RPMI8226 (cell line): ENCODE measurements at regions not wholly inside any gene's neighbourhood (a gene's known extent, or its start where the extent isn't known, plus 50 kb on each side); places are given as distances from the start of the nearest gene placed in this dataset.
"Not testable (repeated sequence)": the region's sequence is repeated elsewhere in the genome, so short reads cannot be mapped to it uniquely, and the experiment has no call there.

ENCODE experiments used
- DNase-seq: peaks from one replicate; pipeline ENCODE4 v3.0.0-alpha.2; 2015

DNA sequence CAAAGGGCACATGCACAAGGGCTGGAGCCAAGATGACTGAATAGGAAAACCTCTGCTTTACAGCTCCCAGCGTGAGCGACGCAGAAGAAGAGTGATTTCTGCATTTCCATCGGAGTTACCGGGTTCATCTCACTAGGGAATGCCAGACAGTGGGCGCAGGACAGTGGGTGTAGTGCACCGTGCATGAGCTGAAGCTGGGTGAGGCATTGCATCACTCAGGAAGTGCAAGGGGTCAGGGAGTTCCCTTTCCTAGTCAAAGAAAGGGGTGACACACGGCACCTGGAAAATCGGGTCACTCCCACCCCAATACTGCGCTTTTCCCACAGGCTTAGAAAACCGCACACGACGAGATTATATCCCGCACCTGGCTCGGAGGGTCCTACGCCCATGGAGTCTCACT is 64.5 kb upstream of the HTR1E start:
- not testable (repeated sequence) for DNase-seq

DNA sequence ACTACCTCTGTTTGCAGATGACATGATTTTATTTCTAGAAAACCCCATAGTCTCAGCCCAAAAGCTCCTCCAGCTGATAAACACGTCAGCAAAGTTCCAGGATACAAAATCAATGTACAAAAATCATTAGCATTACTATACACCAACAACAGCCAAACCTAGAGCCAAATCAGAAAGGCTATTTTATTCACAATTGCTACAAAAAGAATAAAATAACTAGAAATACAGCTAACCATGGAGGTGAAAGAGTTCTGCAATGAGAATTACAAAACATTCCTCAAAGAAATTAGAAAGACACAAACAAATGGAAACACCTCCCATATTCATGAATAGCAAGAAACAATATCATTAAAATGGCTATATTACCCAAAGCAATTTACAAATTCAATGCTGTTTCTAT is 65.6 kb upstream of the HTR1E start:
- DNase-seq = no peak

DNA sequence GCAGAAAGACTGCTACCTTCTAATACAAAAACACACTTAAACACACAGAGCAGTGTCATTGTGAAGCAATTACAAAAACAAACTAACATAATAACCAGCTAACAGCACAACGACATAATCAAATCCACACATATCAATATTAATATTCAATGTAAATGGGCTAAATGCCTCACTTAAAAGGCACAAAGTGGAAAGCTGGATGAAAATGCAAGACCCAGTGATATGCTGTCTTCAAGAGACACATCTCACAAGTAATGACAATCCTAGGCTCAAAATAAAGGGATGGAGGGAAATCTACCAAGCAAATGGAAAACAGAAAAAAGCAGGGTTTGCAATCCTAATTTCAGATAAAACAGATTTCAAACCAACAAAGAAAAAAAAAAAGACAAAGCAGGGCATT is 67.8 kb upstream of the HTR1E start:
- DNase-seq = no peak

DNA sequence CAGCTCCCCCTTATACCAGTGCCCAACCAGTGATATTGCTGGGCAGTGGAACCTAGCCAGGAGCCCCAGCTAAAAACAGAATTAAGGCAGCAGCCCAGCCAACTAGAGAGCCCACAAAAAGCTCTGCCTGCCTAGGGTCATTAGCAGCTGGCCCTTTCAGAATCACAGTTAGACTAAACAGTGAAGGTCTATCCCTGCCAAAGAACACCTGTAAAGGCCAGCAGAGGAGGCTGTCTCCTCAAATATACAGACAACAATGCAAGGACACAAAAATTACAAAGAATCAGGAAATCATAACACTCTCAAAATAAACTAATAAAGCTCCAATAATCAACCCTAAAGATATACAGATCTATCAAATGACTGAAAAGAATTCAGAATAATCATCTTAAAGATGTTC is 77.8 kb upstream of the HTR1E start:
- no peak for DNase-seq

DNA sequence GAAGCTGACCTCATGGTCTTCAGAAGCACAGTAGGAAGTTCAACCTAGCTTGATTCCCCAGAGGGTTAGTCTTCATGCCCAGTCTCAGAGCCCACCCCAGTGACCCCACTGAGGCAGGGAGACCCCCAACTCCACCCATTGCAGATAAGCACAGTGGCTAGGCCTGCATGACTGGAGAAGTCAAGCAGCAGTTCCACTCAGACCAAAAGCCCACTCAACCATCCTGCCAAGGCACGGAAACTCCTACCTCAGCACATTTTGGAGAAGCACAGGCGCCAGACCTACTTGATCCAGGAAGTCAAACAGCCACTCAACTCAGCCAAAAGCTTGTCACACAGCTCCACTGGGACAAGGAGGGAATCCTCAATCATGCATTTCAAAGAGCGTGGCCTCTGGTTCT is 78.4 kb upstream of the HTR1E start:
- no peak for DNase-seq

DNA sequence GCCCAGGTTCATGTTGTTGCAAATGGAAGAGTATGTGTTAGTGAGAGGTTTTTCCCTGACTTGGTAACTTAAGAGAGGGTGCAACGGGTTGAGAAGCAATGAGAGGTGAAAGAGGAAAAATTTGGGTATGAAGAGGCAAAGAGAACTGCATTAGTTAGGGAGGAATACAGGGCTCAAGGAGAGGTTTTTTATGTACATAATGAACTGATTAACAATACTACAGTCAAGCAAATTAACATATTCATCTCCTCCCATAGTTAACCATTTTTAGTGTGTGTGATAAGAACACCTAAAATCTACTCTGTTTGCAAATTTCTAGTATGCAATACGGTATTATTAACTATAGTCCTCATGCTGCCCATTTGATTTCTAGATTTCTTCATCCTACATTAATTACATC is 79.5 kb upstream of the HTR1E start:
- DNase-seq = no peak

DNA sequence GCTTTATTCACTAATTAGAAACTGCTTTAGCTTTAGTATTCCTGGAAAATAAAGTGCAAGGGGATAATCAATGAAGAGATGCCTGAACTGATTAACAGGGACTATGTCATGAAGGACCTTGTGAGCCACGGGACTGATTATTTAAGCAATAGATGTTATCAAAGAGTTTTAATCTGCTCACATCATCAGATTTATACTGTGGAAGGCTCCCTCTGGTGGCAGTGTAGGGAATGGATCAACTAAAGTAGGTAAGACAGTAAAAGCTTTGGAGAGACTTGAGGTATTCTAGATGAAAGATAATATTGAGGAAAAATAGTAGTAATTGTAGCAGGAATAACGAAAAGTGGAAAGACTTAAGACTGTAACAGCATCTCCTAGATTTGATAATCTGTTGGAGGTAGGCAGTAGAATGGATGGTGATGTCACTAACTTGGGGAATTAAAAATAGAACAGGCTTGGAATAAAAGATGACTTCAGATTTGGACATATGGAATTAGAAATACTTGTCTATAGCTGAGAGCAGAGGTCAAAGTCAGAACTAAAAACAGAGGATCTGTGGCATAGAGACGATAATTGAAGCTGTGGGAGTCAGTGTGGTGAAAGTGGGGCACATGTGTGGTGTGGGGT is 80.3 kb upstream of the HTR1E start:
- DNase-seq = peak; percentile 47

DNA sequence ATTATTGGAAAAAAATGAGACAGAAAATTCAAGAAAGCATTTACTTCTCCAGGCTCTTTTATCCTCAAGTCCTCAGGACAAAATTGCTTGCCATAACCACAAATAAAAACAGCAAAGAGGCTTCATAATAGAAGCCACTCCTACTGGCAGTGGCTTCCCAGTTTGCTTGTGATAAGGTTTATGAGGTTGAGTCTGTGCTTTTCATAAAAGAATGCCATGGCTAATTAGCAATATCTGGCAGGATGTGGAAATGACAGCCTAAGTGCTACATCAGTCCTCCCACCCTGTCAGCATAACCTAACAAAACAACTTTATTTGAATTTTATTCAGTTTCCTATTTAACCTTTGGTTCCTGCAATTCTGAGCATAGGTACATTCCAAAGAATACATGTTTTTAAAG is 80.9 kb upstream of the HTR1E start:
- DNase-seq = no peak

DNA sequence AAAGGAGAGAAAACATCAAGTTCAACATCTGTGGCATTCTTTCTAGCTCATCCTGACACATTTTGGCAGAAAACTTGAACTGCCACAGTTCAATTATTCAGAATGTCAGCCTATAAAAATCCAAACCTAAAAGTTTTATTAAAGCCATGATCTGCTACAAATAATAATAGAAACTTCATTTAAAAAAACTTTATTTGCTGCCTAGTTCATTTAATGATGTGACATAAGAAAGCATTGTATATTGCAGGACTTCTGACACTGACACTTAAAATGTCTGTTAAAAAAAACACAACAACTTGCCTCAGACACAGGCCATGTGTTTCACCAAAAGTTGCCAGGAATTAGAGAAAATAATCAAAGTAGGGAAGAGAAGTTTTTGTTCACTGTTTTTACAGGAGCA is 88.3 kb upstream of the HTR1E start:
- no peak for DNase-seq

DNA sequence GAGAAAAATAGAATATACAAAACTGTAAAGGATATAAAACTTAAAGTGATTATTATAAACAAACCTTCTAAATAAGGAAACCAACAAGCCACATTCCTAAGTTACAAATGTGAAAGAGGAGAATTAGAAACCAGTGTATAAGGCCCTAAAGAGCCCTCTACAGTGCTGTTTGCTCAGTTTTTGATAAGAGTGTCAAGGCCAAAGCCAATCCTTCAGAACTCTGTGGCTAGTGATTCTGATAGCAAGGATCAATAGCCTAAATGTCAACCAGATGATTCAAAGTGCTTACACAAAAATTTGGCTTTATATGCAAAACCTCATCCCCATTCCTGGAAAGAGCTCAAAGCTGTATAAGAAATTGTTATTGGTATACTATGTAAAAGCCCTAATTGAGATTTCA is 104.6 kb upstream of the HTR1E start:
- no peak for DNase-seq

DNA sequence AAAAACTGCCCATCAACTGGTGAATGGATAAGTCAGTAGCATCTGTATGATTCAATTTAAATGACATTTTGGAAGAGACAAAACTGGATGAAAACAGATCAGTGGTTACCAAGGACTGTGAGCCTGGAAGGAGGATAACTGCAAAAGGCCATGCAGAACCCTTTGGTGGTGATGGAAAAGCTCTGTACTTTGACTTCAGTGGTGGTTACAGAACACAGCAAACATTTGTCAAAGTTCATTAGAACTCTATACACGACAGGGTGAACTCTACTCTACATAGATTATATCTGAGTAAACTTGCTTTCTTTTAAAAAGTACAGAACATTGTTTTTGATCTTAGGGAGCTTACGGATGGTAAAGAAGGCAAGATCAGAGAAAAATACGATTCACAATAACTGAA is 111.9 kb upstream of the HTR1E start:
- DNase-seq = no peak

DNA sequence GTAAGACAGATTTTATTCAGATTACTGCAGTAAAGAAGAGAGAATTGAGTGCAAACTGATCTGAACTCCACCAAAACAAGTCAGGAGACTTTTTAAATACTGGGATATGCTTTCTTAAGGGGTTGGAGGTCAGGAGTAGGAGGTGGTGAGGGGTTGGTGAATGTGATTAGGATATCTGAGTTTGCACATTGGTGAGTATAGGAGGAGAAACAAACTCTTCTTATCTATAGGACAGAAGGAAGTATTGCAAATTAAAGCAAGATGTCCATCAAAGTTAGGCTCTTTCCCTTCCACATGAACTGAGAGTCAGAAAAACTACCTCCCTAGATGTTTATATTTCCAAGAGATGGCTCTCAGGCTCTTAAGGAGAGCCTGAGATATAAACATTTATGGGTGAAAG is 114.6 kb upstream of the HTR1E start:
- DNase-seq = no peak

DNA sequence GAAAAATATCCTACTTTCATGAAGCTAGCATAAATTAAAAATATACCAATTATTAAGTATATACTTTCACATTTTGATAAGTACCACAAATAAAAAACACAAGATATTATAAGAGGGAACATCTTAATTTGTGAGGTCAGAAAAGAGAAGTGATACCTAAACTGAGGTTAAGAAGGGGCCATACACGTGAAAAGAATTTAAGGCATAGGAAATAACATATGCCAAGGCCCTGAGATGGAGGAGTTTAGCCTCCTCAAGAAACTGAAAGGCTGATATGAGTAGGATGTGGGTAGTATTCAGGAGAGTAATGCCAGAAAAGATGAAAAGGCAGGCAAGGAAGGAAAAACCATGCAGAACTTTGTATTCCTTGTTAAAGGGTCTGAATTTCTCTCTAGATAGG is 116.6 kb upstream of the HTR1E start:
- no peak for DNase-seq

DNA sequence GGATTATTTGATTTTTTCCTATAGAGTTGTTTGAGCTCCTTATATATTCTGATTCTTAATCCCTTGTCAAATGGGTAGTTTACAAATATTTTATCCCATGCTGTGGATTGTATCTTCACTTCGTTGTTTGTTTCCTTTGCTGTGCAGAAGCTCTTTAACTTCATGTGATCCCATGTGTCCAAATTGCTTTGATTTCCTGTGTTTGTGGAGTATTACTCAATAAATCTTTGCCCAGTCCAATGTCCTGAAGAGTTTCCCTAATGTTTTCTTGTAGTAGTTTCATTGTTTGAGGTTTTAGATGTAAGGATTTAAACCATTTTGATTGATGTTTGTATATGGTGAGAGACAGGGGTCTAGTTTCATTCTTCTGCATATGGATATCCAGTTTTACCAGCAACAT is 143.7 kb upstream of the HTR1E start:
- DNase-seq = no peak

DNA sequence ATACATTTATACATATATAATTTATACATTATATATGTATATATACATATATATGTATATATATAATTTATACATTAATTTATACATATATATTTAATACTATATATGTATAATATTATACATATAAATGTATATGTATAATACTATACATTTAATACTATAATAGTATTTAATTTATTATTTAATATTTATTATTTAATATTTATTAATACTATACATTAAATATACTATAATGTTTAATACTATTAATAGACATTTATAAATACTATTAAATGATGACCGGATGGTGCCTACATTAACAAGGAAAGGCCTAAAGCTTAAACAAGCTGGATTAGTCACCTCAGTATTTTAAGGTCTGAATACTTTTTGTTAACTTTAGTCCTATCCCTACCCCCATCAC is 145.9 kb upstream of the HTR1E start:
- no peak for DNase-seq

DNA sequence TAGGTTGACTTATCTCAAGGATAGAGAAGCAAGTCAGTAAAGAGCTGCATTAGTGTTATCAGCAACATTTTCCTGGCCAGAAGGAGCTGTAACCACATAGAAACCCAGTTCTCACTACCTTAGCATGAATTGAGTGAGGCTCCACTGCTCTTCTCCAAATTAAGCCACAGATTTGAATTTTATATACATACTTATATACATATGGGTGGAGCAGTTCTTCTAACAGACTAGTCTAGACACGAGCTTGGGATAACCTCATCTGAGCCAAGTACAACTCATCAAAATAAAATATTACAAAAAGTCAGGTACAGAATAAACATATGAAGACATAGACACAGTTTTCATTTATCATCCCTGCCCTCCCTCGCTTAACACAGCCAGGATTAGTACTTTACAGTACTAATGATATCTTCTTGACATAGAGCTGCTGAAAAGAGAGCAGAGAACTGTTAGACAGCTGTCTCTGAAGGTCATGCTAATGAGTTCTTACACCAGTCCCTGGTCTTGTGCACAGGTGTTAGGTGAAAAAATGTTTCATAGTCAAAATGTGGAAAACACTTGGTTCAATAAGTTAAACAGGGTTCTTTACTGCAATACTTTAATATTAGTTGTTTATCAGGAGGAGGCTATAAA is 147.4 kb upstream of the HTR1E start:
- no peak for DNase-seq

DNA sequence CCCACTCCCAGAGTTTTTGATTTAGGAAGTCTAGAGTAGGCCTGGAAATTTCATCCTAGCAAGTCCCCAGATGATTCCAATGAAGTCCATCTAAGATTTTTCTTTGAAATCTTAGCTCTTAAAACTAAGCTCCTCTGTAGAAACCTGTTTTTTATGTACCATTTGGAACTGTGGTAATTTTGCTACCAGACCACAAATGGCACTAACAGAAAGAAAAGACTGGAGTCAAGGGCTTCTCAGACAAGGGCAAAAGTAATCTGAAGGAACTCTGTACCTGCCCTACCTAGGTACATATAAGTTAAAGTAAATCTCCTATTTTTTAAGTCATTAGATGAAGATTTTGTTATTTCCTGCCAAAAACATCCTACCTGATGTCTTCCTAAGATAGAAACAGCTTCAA is 155.0 kb upstream of the HTR1E start:
- no peak for DNase-seq

DNA sequence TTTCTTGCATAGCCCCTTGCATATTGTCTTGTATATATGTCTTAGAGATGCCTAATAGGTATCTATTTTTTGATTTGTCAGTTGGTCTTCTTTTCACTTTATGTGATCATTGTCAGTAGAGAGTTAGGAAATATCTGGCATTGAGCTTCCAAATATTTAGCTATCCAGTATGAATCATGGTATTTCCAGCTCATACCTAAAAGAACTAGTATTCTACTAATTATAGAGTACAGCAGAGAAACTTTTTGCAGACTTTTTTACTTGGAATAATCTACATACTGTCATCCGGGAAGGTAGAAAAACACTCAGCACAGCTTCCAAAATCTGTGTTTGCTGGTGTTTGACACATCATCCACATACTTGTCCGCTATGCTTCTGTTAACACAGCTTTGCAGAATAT is 156.4 kb upstream of the HTR1E start:
- DNase-seq = no peak

DNA sequence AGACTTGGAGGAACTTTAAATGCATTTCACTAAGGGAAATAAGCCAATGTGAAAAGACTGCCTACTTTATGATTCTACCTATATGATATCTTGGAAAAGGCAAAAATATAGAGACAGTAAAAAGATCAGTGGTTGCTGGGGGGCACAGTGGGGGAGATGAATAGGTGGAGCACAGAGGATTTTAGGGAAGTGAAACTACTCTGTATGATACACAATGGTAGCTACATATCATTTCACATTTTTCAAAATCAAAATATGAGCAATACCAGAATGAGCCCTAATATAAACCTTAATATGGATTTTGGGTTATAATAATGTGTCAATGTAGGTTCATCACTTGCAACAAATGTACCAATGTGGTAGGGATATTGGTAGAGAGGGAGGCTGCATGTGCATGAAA is 161.4 kb upstream of the HTR1E start:
- no peak for DNase-seq

DNA sequence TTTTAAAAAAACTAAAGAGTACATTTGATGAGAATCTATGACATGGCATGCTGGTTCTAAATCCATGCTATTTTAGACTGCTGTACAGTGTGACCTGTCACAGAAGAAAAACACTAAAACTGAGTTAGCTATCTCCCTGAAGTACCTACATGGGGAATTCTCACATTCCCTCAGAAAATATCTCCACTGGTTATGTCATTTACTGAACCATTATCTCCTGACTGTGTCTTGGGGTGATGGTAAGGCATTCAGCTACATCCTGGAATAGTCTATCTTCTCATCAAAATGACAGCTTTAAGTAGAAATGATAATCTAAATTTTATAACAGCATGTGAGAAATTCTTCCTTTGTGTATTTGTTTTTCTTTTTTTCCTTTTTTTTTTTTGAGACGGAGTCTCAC is 172.1 kb upstream of the HTR1E start:
- no peak for DNase-seq

DNA sequence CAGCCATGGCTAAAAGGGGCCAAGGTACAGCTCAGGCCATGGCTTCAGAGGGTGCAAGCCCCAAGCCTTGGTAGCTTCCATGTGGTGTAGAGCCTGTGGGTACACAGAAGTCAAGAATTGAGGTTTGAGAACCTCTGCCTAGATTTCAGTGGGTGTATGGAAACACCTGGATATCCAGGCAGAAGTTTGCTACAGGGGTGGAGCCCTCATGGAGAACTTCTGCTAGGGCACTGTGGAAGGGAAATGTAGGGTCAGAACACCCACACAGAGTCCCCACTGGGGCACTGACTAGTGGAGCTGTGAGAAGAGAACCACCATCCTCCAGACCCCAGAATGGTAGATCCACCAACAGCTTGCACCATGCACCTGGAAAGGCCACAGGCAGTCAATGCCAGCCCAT is 177.4 kb upstream of the HTR1E start:
- not testable (repeated sequence) for DNase-seq

DNA sequence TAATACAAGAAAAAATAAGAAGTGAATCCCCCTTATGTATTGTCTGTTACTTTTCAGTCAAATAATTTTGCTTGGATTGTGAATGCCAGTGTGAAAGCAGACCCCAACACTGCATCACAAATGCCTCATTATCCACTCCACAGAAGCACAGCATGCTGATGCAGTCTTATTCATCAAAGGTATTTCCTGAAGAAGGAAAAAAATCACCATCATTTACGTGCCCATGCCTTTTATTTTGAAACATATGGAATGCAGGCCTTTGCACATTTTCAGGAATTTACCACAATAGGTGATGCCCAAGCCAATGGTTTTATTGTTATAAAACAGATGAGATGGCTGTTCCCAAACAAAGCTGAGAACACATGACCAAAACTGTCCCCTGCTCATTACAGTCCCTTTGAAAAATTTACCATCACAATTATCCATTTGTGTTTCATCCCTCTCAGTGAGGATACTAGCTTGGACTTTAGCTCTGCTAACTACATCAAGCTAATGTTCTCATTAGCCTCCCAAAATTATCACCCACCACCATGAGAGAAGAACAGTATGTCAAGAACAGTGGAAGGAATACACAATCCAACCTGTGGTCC is 180.6 kb upstream of the HTR1E start:
- no peak for DNase-seq

DNA sequence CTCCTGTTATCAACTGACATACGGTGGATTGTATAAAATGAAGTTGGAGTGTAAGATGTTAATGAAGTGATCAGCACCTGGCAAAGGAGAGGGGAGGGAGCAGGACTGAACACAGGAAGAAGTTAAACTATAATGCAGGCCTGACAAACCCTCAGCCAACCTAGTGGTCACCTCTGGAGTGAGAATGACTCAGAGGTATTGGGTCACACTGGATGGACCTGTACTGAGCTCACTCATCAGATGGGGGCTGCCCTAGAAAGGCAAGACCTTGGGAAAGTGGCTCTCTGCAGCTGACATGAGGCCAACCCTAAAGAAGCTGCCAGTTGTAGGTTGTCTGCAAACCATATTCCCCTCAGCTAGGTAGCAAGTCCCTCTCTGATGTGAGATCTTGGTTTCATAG is 193.3 kb upstream of the HTR1E start:
- DNase-seq = no peak

DNA sequence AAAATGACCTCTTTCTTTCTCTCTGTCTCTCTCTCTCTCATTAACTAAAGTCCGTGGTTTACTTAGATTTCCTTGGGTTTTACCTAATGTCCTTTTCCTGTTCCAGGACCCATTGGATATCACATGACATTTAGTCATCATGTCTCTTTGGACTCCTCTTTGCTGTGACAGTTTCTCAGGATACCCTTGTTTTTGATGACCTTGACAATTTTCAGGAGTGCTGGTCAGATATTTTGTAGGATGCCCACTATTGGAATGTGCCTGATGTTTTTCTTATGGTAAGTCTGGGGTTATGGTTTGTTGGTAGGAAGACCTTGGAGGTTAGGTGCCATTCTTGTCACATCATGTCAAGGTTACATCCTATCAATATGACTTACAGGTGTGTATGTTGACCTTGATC is 199.2 kb upstream of the HTR1E start:
- no peak for DNase-seq

DNA sequence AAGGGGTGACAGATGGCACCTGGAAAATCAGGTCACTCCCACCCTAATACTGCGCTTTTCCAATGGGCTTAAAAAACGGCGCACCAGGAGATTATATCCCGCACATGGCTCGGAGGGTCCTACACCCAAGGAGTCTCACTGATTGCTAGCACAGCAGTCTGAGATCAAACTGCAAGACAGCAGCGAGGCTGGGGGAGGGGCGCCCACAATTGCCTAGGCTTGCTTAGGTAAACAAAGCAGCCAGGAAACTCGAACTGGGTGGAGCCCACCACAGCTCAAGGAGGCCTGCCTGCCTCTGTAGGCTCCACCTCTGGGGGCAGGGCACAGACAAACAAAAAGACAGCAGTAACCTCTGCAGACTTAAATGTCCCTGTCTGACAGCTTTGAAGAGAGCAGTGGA is 205.7 kb upstream of the HTR1E start:
- DNase-seq = not testable (repeated sequence)
